Keratinocyte (primary cell): ENCODE measurements at regions not wholly inside any gene's neighbourhood (a gene's known extent, or its start where the extent isn't known, plus 50 kb on each side); places are given as distances from the start of the nearest gene placed in this dataset.

ENCODE experiments used
- DNase-seq: peaks from one replicate; pipeline ENCODE4 v3.0.0-alpha.2; 2011; ENCODE audit warnings: low read depth, missing footprints, low spot score
- FAIRE-seq: peaks from 2 replicates; lab custom pipeline; 2011; peaks lifted over from hg19 to GRCh38; lab: Jason Lieb, UNC
- H2AFZ ChIP-seq: 2 replicates; pipeline ENCODE4 v1.6.0; 2012; ENCODE audit warnings: low read length, control low read depth, inconsistent platforms; ENCODE audit not compliant: control insufficient read depth
- H3K27ac ChIP-seq: 2 replicates; pipeline ENCODE4 v1.5.1; 2011; ENCODE audit warnings: low read length; ENCODE audit not compliant: control insufficient read depth, insufficient read depth
- H3K27me3 ChIP-seq: 3 replicates; pipeline ENCODE4 v1.6.0; 2011; ENCODE audit warnings: low read length; ENCODE audit not compliant: control insufficient read depth, insufficient read depth; ENCODE audit errors: extremely low read depth
- H3K36me3 ChIP-seq, 2 experiments: 2 replicates in 1 of 2; 3 replicates in 1 of 2; pipeline ENCODE4 v1.5.1; 2011; ENCODE audit warnings: low read length in 2 of 2, mild to moderate bottlenecking in 1 of 2; ENCODE audit not compliant: control insufficient read depth in 2 of 2, insufficient read depth in 2 of 2; ENCODE audit errors: extremely low read depth in 1 of 2
- H3K4me1 ChIP-seq: 3 replicates; pipeline ENCODE4 v1.5.1; 2011; ENCODE audit warnings: low read length; ENCODE audit not compliant: control insufficient read depth, insufficient read depth; ENCODE audit errors: extremely low read depth
- H3K4me2 ChIP-seq: 3 replicates; pipeline ENCODE4 v1.6.0; 2011; ENCODE audit warnings: low read depth, low read length; ENCODE audit not compliant: control insufficient read depth, insufficient read depth; ENCODE audit errors: extremely low read depth
- H3K4me3 ChIP-seq, 3 experiments: fragments of 200-600 bp in 1 of 3; sonication (generic) in 1 of 3; 2 replicates in 2 of 3; 3 replicates in 1 of 3; pipeline ENCODE4 v1.5.1; 2011 to 2016; ENCODE audit warnings: low read length in 3 of 3, mild to moderate bottlenecking in 3 of 3, control low read depth in 2 of 3, inconsistent platforms in 1 of 3, low read depth in 1 of 3, mixed read lengths in 1 of 3, mixed run types in 1 of 3, moderate library complexity in 1 of 3; ENCODE audit not compliant: control insufficient read depth in 2 of 3, insufficient read depth in 2 of 3; ENCODE audit errors: extremely low read depth in 1 of 3
- H3K79me2 ChIP-seq: 2 replicates; pipeline ENCODE4 v1.6.0; 2012; ENCODE audit warnings: low read length; ENCODE audit not compliant: control insufficient read depth, insufficient read depth
- H3K9ac ChIP-seq: 3 replicates; pipeline ENCODE4 v1.6.0; 2011; ENCODE audit warnings: low read length; ENCODE audit not compliant: control insufficient read depth, insufficient read depth; ENCODE audit errors: extremely low read depth
- H3K9me1 ChIP-seq: 3 replicates; pipeline ENCODE4 v1.6.0; 2011; ENCODE audit warnings: low read length; ENCODE audit not compliant: control insufficient read depth, insufficient read depth; ENCODE audit errors: extremely low read depth
- H3K9me3 ChIP-seq: 2 replicates; pipeline ENCODE4 v1.5.1; 2012; ENCODE audit warnings: low read depth, low read length; ENCODE audit not compliant: control insufficient read depth
- H4K20me1 ChIP-seq: 3 replicates; pipeline ENCODE4 v1.6.0; 2011; ENCODE audit warnings: low read length; ENCODE audit not compliant: control insufficient read depth, insufficient read depth; ENCODE audit errors: extremely low read depth
- CTCF ChIP-seq, 3 experiments: IDR thresholded peaks in 1 of 3; conservative IDR thresholded peaks in 1 of 3; optimal IDR thresholded peaks in 1 of 3; 2 replicates in 2 of 3; 3 replicates in 1 of 3; pipeline versions ENCODE3 to v1.5.1; 2011; ENCODE audit warnings: low read length in 3 of 3, mild to moderate bottlenecking in 3 of 3, moderate library complexity in 2 of 3, control low read depth in 1 of 3, inconsistent platforms in 1 of 3; ENCODE audit not compliant: insufficient read depth in 2 of 3; ENCODE audit errors: extremely low read depth in 1 of 3
- EZH2 ChIP-seq: IDR thresholded peaks from one replicate; pipeline ENCODE4 v1.6.1; 2012; ENCODE audit warnings: inconsistent platforms, mild to moderate bottlenecking, low read length, moderate library complexity
- dilution Hi-C: fragments of 300-500 bp; cut with MboI; formaldehyde crosslinking; loops from one replicate; pipeline ENCODE4 v1.7.0; 2020; ENCODE audit warnings: low sequenced_read_pairs; ENCODE audit not compliant: extremely low pct_ligation_motif_present

GRCh38 chr19:29128203-29128602 lies 84.7 kb downstream of the UQCRFS1 start:
- H3K27ac ChIP-seq, result no peak overlapping the region
- no peaks in the 10 kb centered on the region for H3K9me1 ChIP-seq
- no peak overlapping the region for H3K4me3 ChIP-seq
- no peaks in the 10 kb centered on the region for H3K36me3 ChIP-seq
- H4K20me1 ChIP-seq, result no peaks in the 10 kb centered on the region
- FAIRE-seq, result no peak
- no peaks in the 10 kb centered on the region for H3K27me3 ChIP-seq
- no peaks in the 10 kb centered on the region for H3K4me1 ChIP-seq
- no peak overlapping the region for H2AFZ ChIP-seq
- DNase-seq, result no peak
- no peak for TF ChIP-seq CTCF (optimal IDR thresholded peaks at IDR 0.05 in 1 of 3, IDR thresholded peaks at IDR 0.05 in 1 of 3, conservative IDR thresholded peaks at IDR 0.05 in 1 of 3; ENCODE audit: extremely low read depth in 1 of 3, insufficient read depth in 2 of 3, low read length in 3 of 3)
- no peak for TF ChIP-seq EZH2
- H3K9me3 ChIP-seq, result peaks cover 19% of the 10 kb centered on the region
- no peaks in the 10 kb centered on the region for H3K79me2 ChIP-seq
- no peak overlapping the region for H3K4me2 ChIP-seq
- no peak overlapping the region for H3K9ac ChIP-seq
- dilution Hi-C loops, result no loop called here

GRCh38 chr19:29122185-29122584 lies 90.8 kb downstream of the UQCRFS1 start:
- dilution Hi-C loops, result no loop called here

More at GRCh38 chr19:29122185-29122584, 90.8 kb downstream of the UQCRFS1 start:
- no peak for TF ChIP-seq EZH2
- no peak for TF ChIP-seq CTCF (optimal IDR thresholded peaks at IDR 0.05 in 1 of 3, IDR thresholded peaks at IDR 0.05 in 1 of 3, conservative IDR thresholded peaks at IDR 0.05 in 1 of 3; ENCODE audit: extremely low read depth in 1 of 3, insufficient read depth in 2 of 3, low read length in 3 of 3)
- H3K36me3 ChIP-seq, result no peaks in the 10 kb centered on the region
- DNase-seq, result no peak
- no peaks in the 10 kb centered on the region for H3K9me1 ChIP-seq
- no peaks in the 10 kb centered on the region for H3K27me3 ChIP-seq
- no peak overlapping the region for H3K4me3 ChIP-seq
- no peak overlapping the region for H3K27ac ChIP-seq
- H3K4me1 ChIP-seq, result no peaks in the 10 kb centered on the region
- no peak overlapping the region for H3K4me2 ChIP-seq
- H2AFZ ChIP-seq, result no peak overlapping the region
- no peaks in the 10 kb centered on the region for H3K79me2 ChIP-seq
- no peak overlapping the region for H3K9ac ChIP-seq
- H3K9me3 ChIP-seq, result peaks cover 9% of the 10 kb centered on the region
- FAIRE-seq, result no peak
- H4K20me1 ChIP-seq, result no peaks in the 10 kb centered on the region
